Activated CD8-positive, alpha-beta memory T cell treated with anti-CD3 and anti-CD28 coated beads, Interleukin-2, amount 10 ng/mL, durations not matched to agents 7 days and 5 days (primary cell): ENCODE measurements at regions not wholly inside any gene's neighbourhood (a gene's known extent, or its start where the extent isn't known, plus 50 kb on each side); places are given as distances from the start of the nearest gene placed in this dataset.
"Not testable (repeated sequence)": the region's sequence is repeated elsewhere in the genome, so short reads cannot be mapped to it uniquely, and the experiment has no call there.

Source experiments
- ATAC-seq: fragments of 150-1000 bp; cut with Tn5 transposase; one replicate; pipeline ENCODE4 v1.10.0; 2021; ENCODE audit warnings: moderate library complexity
- CTCF ChIA-PET: fragments of 350-600 bp; sonication (Branson Sonifier 250); formaldehyde crosslinking; loops from one replicate; lab custom pipeline; 2021; ENCODE audit warnings: antibody characterized with exemption; lab: Charles Lee
- DNase-seq: peaks from one replicate; pipeline ENCODE4 v3.0.0-alpha.2; 2020
- H3K27ac Mint-ChIP-seq: one replicate; pipeline ENCODE4 v1.8.0; 2021; ENCODE audit warnings: mild to moderate bottlenecking, mixed read lengths
- H3K27me3 Mint-ChIP-seq: one replicate; pipeline ENCODE4 v1.8.0; 2021; ENCODE audit warnings: mixed read lengths
- H3K36me3 Mint-ChIP-seq: one replicate; pipeline ENCODE4 v1.8.0; 2021; ENCODE audit warnings: mild to moderate bottlenecking, mixed read lengths
- H3K4me1 Mint-ChIP-seq: one replicate; pipeline ENCODE4 v1.8.0; 2021; ENCODE audit warnings: mixed read lengths
- H3K4me3 Mint-ChIP-seq: one replicate; pipeline ENCODE4 v1.8.0; 2021; ENCODE audit warnings: mild to moderate bottlenecking, moderate library complexity, mixed read lengths
- H3K9me3 Mint-ChIP-seq: one replicate; pipeline ENCODE4 v1.8.0; 2022; ENCODE audit warnings: low read depth, mixed read lengths

DNA sequence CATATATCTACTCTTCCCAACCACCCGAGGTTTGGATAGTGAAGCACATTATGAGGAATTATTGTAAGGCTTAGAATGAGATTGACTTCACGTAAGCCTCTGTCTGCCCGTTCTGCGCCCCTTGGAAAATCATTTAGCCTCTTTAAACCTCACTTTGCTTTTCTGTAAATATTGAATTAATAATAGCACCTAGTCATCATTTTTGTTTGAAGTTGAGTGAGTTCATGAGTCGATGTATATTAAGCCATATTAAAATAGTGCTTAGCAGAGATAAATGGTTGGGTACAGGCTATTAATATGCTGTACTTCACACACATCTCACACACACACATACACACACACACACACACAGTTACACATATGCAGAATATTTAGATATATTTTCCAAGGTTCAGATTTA lies 344.8 kb upstream of the EYS start:
- Mint-ChIP-seq H3K36me3 (no peaks in the 10 kb centered on the region), H3K9me3 (peaks cover 6% of the 10 kb centered on the region), H3K27ac (no peak overlapping the region), H3K27me3 (no peaks in the 10 kb centered on the region), H3K4me3 (no peak overlapping the region), H3K4me1 (no peaks in the 10 kb centered on the region)
- DNase-seq, result no peak
- ATAC-seq, result no peak
- CTCF ChIA-PET, result no interaction called here

DNA sequence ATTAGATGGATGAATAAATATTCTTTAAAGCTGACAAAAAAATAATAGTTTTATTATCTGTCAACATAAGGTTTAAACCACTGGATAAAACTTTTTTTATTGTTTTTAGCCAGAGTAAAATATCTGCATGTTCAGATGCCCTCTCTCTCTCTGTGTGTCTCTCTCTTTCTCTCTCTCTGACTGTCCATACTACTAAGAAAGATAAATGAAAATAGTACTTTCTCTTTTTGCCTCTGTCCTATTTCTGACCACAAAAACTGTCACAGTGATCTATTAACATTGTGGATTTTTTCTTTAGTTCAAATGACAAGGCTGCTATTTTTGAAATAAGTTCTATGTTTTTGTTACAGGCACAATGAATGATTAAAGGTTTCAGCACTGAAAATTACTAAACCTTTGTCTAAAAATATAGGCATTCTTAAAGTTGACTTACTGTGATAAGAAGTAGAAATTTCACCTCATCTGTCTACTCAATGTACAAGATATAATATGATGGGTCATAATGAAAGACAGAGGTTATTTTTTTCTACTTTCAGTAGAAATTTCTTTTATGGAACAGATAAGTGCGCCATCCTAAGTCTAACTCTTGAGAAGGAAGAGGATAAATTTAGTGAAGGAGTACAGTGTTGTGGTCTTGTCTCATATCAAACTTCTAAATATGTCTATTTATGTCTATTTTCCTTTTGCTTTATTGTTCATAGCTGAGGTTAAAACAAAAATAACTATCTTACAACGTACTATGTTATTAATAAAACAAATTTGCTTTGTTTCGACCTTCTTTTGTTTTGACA lies 341.9 kb upstream of the EYS start:
- CTCF ChIA-PET, result no interaction called here
- peaks cover 2% of the 10 kb centered on the region for H3K9me3 Mint-ChIP-seq
- H3K36me3 Mint-ChIP-seq, result no peaks in the 10 kb centered on the region
- ATAC-seq (no peak), DNase-seq (no peak)
- no peak overlapping the region for H3K27ac Mint-ChIP-seq
- no peak overlapping the region for H3K4me3 Mint-ChIP-seq
- H3K4me1 Mint-ChIP-seq, result no peaks in the 10 kb centered on the region
- no peaks in the 10 kb centered on the region for H3K27me3 Mint-ChIP-seq

DNA sequence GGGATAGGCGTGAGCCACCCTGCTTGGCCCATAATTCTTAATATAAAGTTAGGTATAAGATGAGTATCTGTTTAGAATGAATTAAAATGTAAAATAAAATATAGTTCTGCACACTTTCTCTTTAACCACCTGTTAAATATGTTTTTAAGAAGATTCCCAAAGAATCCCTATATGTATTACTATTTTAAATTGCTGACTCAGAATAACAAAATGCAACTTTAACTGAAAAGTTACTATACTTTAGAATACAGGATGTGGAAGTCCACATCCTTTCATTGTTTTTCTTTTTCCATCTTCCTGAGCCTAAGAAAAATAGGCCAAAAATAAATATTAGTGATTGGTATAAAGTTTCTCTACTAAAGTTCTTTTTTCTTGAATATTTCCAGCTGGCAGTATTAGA lies 325.6 kb upstream of the EYS start:
- Mint-ChIP-seq H3K36me3 (no peaks in the 10 kb centered on the region), H3K4me3 (no peak overlapping the region), H3K4me1 (no peaks in the 10 kb centered on the region), H3K9me3 (peaks cover 16% of the 10 kb centered on the region), H3K27ac (no peak overlapping the region), H3K27me3 (no peaks in the 10 kb centered on the region)
- ATAC-seq (no peak), DNase-seq (no peak)
- CTCF ChIA-PET, result no interaction called here

DNA sequence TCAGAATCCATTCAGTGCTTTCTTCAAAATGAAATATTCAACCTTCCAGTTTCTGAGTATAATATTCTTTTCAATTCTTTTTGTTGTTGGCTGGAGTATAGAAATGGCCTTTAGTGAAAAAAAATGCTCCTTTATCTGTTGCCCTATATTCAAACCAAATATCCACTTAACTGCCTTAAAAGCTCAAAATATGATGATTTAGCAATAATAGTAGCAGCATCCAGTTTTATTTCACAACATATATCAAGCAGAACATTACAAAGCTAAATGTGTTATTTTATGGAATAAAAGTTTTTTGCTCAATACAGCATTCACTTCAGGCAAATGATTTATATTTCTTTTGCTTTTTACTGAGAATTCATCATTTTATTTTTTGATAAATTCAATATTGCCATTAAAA lies 322.4 kb upstream of the EYS start:
- Mint-ChIP-seq H3K27ac (no peak overlapping the region), H3K4me1 (no peaks in the 10 kb centered on the region), H3K27me3 (no peaks in the 10 kb centered on the region), H3K9me3 (peaks cover 10% of the 10 kb centered on the region), H3K36me3 (no peaks in the 10 kb centered on the region), H3K4me3 (no peak overlapping the region)
- no peak for DNase-seq
- CTCF ChIA-PET, result no interaction called here
- no peak for ATAC-seq

DNA sequence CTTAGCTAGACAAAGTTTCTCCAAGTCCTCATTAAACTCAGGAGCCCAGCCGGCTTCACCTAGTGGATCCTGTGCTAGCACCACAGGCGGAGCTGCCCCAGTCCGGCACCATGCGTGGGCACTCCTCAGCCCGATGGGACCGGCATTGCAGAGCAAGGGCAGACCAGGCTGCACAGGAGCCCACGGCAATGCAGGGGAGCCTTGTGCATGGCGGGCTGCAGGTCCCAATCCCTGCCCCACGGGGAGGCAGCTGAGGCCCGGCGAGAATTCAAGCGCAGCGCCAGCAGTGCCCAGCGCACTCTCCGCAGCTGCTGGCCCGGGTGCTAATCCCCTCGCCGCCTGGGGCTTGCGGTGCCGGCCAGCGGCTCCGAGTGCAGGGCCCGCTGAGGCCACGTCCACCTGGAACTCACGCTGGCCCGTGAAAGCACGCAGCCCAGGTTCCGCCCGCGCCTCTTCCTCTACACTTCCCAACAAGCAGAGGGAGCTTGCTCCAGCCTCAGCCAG lies 292.3 kb upstream of the EYS start:
- ATAC-seq, result no peak
- no peaks in the 10 kb centered on the region for H3K4me1 Mint-ChIP-seq

DNA sequence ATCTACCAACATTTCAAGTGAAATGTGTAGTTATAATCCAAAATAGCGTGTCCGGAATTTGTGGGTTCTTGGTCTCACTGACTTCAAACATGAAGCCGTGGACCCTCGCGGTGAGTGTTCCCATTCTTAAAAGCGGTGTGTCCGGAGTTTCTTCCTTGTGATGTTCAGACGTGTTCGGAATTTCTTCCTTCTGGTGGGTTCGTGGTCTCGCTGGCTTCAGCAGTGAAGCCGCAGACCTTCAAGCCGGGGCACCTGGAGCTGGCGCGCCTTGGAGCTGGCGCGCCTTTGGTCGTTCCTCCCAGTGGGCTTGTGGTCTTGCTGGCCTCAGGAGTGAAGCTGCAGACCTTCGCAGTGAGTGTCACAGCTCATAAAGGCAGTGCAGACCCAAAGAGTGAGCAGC lies 291.5 kb upstream of the EYS start:
- Mint-ChIP-seq H3K27me3 (no peaks in the 10 kb centered on the region), H3K4me1 (no peaks in the 10 kb centered on the region), H3K36me3 (no peaks in the 10 kb centered on the region), H3K27ac (no peak overlapping the region), H3K4me3 (no peak overlapping the region), H3K9me3 (peaks cover 5% of the 10 kb centered on the region)
- DNase-seq (no peak), ATAC-seq (no peak)
- CTCF ChIA-PET, result no interaction called here

More for the DNA sequence above, 292.3 kb upstream of the EYS start:
- no peaks in the 10 kb centered on the region for H3K27me3 Mint-ChIP-seq
- no peaks in the 10 kb centered on the region for H3K36me3 Mint-ChIP-seq
- no peak for DNase-seq
- peaks cover 5% of the 10 kb centered on the region for H3K9me3 Mint-ChIP-seq
- no peak overlapping the region for H3K27ac Mint-ChIP-seq
- CTCF ChIA-PET, result no interaction called here
- H3K4me3 Mint-ChIP-seq, result no peak overlapping the region

DNA sequence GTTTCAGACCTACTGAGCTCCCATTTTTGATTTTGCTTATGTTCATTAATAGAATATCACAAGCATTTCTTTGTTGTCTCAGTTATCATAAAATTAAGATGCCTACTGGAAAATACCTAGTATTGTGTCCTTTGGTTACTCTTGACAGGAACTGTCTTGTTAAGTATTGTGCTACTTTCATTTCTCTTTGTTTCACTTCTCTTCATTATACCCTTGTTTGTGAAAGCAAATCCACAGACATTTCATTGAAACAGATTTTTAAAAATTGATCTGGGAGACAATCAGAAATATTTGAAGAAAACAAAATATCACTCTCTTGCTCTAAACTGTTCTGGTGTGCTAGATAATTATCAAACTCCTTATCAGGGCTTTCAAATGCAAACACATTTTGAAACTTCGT lies 290.5 kb upstream of the EYS start:
- Mint-ChIP-seq H3K27me3 (no peaks in the 10 kb centered on the region), H3K36me3 (no peaks in the 10 kb centered on the region), H3K9me3 (peaks cover 5% of the 10 kb centered on the region), H3K4me1 (no peaks in the 10 kb centered on the region), H3K27ac (no peak overlapping the region), H3K4me3 (no peak overlapping the region)
- no peak for DNase-seq
- CTCF ChIA-PET, result no interaction called here
- ATAC-seq, result no peak

DNA sequence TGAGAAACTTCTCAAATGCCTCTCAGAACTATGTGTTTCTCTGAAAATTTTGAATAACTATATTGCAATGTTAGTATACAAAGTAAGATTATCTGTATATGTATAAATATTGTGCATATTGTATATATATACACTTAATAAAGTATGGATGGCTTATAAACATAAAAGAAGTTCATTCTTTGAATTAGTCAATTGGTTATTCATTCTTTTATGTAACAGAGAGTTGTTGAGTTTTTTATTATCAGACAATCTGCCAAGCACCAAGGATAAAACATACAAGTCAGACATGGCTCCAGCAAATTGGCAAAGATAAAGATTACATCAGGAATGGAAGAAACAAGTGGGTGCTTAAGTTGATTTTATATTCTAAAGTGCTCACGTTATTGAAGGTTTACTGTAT lies 289.1 kb upstream of the EYS start:
- Mint-ChIP-seq H3K4me3 (no peak overlapping the region), H3K4me1 (no peaks in the 10 kb centered on the region), H3K27ac (no peak overlapping the region), H3K36me3 (no peaks in the 10 kb centered on the region), H3K9me3 (peaks cover 2% of the 10 kb centered on the region), H3K27me3 (no peaks in the 10 kb centered on the region)
- ATAC-seq (no peak), DNase-seq (no peak)
- CTCF ChIA-PET, result no interaction called here

DNA sequence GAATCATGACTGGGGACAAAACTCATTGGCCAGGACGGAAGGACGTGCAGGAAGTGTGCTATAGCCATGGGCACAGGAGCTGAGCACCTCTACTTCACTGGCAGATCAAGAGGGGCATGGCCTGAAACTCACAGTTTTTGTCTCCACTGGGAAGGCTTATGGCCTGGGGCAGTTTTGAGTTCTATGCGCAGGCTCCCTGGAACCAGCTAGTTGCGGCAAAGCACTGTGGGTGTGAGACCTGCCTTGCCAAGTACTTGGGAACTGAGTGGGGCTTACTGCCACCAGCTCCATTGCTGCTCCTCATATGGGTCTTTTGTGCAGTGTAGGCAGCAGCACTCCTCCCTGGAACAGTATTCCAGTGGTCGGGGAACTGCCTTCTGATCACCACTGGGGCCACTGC lies 282.6 kb upstream of the EYS start:
- DNase-seq, result no peak

DNA sequence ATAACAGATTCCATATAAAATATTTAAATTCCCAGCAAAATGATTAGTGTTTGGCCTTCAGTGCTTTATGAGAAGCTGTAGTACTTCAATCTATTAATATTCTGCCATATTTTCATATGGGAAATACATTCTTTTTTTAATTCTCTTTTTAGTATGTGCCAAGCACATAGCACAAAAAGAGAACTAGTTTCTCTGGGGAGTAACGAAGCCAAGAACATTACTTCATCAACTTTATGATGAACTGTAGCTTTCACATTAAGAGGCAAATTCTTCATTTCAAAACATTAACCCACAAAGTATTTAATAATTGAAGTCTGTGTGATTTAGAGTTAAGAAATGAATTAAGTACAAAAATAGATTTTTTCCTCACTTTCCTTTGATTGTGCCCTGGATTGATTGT lies 281.0 kb upstream of the EYS start:
- peaks cover 4% of the 10 kb centered on the region for H3K9me3 Mint-ChIP-seq
- DNase-seq (no peak), ATAC-seq (no peak)
- H3K36me3 Mint-ChIP-seq, result no peaks in the 10 kb centered on the region
- no peak overlapping the region for H3K4me3 Mint-ChIP-seq
- no peaks in the 10 kb centered on the region for H3K4me1 Mint-ChIP-seq
- no peak overlapping the region for H3K27ac Mint-ChIP-seq
- CTCF ChIA-PET, result no interaction called here
- H3K27me3 Mint-ChIP-seq, result no peaks in the 10 kb centered on the region

More for the DNA sequence above, 282.6 kb upstream of the EYS start:
- H3K9me3 Mint-ChIP-seq, result peaks cover 4% of the 10 kb centered on the region
- H3K36me3 Mint-ChIP-seq, result no peaks in the 10 kb centered on the region
- no peak overlapping the region for H3K27ac Mint-ChIP-seq
- H3K4me3 Mint-ChIP-seq, result no peak overlapping the region
- no peaks in the 10 kb centered on the region for H3K4me1 Mint-ChIP-seq
- CTCF ChIA-PET, result no interaction called here
- no peaks in the 10 kb centered on the region for H3K27me3 Mint-ChIP-seq
- no peak for ATAC-seq

DNA sequence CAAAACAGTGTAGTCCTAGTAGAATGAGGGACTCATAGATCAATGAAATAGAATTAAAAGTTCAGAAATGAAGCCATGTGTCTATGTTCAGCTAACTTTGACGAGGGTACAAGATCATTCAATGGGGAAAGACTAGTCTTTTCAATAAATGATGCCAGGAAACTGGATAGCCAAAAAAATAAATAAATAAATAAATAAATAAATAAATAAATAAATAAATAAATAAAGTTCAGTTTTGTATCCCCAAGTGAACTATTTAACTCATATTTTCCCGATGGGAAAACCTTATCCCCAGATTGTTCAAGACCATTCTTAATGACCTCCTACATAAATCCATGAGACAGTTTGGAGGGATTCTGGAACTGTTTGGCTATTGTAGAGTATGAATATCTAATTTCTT lies 277.1 kb upstream of the EYS start:
- Mint-ChIP-seq H3K4me1 (no peaks in the 10 kb centered on the region), H3K27me3 (no peaks in the 10 kb centered on the region), H3K27ac (no peak overlapping the region), H3K4me3 (no peak overlapping the region), H3K36me3 (no peaks in the 10 kb centered on the region), H3K9me3 (peaks cover 4% of the 10 kb centered on the region)
- CTCF ChIA-PET, result no interaction called here
- DNase-seq, result no peak
- no peak for ATAC-seq

DNA sequence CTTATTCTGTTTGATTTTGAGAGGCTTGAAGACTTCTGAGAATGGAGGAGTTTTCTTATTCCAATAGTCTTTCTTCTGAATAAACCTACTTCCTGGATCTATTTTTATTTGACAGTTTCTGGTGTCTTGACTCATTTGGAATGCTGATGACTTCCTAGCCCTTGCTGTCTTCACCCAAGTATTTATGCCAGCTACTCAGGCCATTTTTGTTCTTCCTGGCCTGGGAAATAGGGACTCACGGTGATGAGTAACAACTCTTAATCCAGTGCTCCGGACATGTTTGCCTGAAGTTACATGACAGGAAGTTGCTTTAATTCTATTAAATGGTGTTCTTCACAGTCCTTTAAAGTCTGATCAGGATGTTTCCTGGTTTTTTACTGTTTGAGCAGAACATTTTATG lies 272.1 kb upstream of the EYS start:
- ATAC-seq (no peak), DNase-seq (no peak)
- Mint-ChIP-seq H3K27me3 (no peaks in the 10 kb centered on the region), H3K4me3 (no peak overlapping the region), H3K9me3 (no peaks in the 10 kb centered on the region), H3K27ac (no peak overlapping the region), H3K4me1 (no peaks in the 10 kb centered on the region), H3K36me3 (no peaks in the 10 kb centered on the region)
- CTCF ChIA-PET, result no interaction called here

DNA sequence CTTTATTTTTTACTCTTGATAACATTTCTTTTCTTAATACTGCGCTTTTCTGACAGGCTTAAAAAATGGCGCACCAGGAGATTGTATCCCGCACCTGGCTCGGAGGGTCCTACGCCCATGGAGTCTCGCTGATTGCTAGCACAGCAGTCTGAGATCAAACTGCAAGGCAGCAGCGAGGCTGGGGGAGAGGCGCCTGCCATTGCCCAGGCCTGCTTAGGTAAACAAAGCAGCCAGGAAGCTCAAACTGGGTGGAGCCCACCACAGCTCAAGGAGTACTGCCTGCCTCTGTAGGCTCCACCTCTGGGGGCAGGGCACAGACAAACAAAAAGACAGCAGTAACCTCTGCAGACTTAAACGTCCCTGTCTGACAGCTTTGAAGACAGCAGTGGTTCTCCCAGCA lies 264.2 kb upstream of the EYS start:
- H3K4me1 Mint-ChIP-seq, H3K27me3 Mint-ChIP-seq: not testable (repeated sequence)

DNA sequence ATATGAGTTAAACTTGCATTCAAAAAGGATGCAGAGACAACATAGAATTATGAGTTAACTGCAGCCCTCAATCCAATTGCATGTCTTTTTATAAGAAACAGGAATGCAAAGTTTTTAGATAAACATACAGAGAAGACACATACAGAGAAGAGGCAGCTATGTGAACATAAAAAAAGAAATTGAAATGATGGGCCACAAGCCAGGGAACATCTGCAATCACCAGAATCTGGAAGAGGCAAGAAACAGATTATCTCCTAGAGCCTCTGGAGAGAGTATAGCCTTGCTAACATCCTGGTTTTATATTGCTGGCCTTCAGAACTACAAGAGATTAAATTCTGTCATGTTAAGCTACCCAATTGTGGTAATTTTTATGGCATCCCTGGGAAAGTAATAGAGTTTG lies 257.2 kb upstream of the EYS start:
- Mint-ChIP-seq H3K36me3 (no peaks in the 10 kb centered on the region), H3K4me1 (no peaks in the 10 kb centered on the region), H3K9me3 (peaks cover 5% of the 10 kb centered on the region), H3K4me3 (no peak overlapping the region), H3K27me3 (no peaks in the 10 kb centered on the region), H3K27ac (no peak overlapping the region)
- no peak for DNase-seq
- CTCF ChIA-PET, result no interaction called here
- ATAC-seq, result no peak

More for the DNA sequence above, 264.2 kb upstream of the EYS start:
- CTCF ChIA-PET, H3K9me3 Mint-ChIP-seq, DNase-seq, H3K4me3 Mint-ChIP-seq, H3K27ac Mint-ChIP-seq, H3K36me3 Mint-ChIP-seq, ATAC-seq: not testable (repeated sequence)
